ENCODE measurements at regions not wholly inside any gene's neighbourhood (a gene's known extent, or its start where the extent isn't known, plus 50 kb on each side); places are given as distances from the start of the nearest gene placed in this dataset.
"Not testable (repeated sequence)": the region's sequence is repeated elsewhere in the genome, so short reads cannot be mapped to it uniquely, and the experiment has no call there.

GRCh38 chr1:166594646-166595045 is 244.6 kb upstream of the POGK start:
- Histone ChIP-seq H3K4me3 (ENCODE audit: low read depth, low read length) (no peak overlapping the region), H3K9me3 (ENCODE audit: severe bottlenecking) (no peaks in the 10 kb centered on the region), H3K36me3 (no peaks in the 10 kb centered on the region), H3K27ac (no peak overlapping the region), H3K27me3 (ENCODE audit: insufficient read depth, low read depth, severe bottlenecking) (no peaks in the 10 kb centered on the region)
- DNase-seq = no peak
- TF ChIP-seq CTCF (IDR thresholded peaks at IDR 0.05; ENCODE audit: low read depth, low read length) = no peak

- TF ChIP-seq CTCF (IDR thresholded peaks at IDR 0.05; ENCODE audit: low read depth, low read length) = no peak
- Histone ChIP-seq H3K9me3 (ENCODE audit: severe bottlenecking) (no peaks in the 10 kb centered on the region), H3K4me3 (ENCODE audit: low read depth, low read length) (no peak overlapping the region), H3K36me3 (no peaks in the 10 kb centered on the region), H3K27me3 (ENCODE audit: insufficient read depth, low read depth, severe bottlenecking) (no peaks in the 10 kb centered on the region), H3K27ac (no peak overlapping the region)
- DNase-seq = peak; percentile 14
These were observed 241.8 kb upstream of the POGK start for GRCh38 chr1:166597516-166597915.

DNA sequence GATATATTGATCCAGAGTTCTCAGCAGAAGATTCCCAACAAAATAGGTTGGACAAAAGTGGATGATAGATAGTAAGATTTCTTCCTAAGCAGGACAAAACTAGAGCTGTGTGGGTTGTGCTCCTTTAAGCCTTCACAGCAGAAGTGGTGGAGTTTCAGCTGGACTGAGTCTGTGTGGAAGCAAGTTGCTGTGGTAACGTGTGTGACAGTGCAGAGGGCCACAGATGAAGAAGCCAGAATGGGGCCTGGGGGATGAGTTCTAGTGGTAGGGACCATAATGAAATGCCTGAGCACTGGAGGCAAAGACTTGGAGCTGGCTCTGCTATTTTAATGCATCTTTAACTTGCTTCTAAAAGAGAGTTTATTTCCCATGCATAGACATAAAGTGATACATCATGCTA is 238.7 kb upstream of the POGK start:
- TF ChIP-seq CTCF (IDR thresholded peaks at IDR 0.05; ENCODE audit: low read depth, low read length) = no peak
- Histone ChIP-seq H3K27me3 (ENCODE audit: insufficient read depth, low read depth, severe bottlenecking) (no peaks in the 10 kb centered on the region), H3K4me3 (ENCODE audit: low read depth, low read length) (no peak overlapping the region), H3K36me3 (no peaks in the 10 kb centered on the region), H3K27ac (no peak overlapping the region), H3K9me3 (ENCODE audit: severe bottlenecking) (no peaks in the 10 kb centered on the region)
- DNase-seq = no peak

GRCh38 chr1:166601650-166602278 is 237.5 kb upstream of the POGK start:
- no peak for TF ChIP-seq CTCF (IDR thresholded peaks at IDR 0.05; ENCODE audit: low read depth, low read length)
- no peaks in the 10 kb centered on the region for H3K36me3 ChIP-seq
- H3K27me3 ChIP-seq (ENCODE audit: insufficient read depth, low read depth, severe bottlenecking) = no peaks in the 10 kb centered on the region
- peak overlapping the region; percentile 18; the same call in 1 of the 2 replicates for H3K27ac ChIP-seq
- peak; percentile 31 for DNase-seq
- H3K4me3 ChIP-seq (ENCODE audit: low read depth, low read length) = no peak overlapping the region
- no peaks in the 10 kb centered on the region for H3K9me3 ChIP-seq (ENCODE audit: severe bottlenecking)

GRCh38 chr1:166602801-166603200 is 236.5 kb upstream of the POGK start:
- not testable (repeated sequence) for H3K36me3 ChIP-seq; H3K27ac ChIP-seq; H3K9me3 ChIP-seq (ENCODE audit: severe bottlenecking); DNase-seq; H3K4me3 ChIP-seq (ENCODE audit: low read depth, low read length); H3K27me3 ChIP-seq (ENCODE audit: insufficient read depth, low read depth, severe bottlenecking)

- TF ChIP-seq CTCF (IDR thresholded peaks at IDR 0.05; ENCODE audit: low read depth, low read length) = no peak
These were observed 236.0 kb upstream of the POGK start for GRCh38 chr1:166603296-166603695.

More at GRCh38 chr1:166603296-166603695, 236.0 kb upstream of the POGK start:
- DNase-seq = no peak
- H3K36me3 ChIP-seq = no peaks in the 10 kb centered on the region
- no peak overlapping the region for H3K27ac ChIP-seq
- H3K9me3 ChIP-seq (ENCODE audit: severe bottlenecking) = no peaks in the 10 kb centered on the region
- no peaks in the 10 kb centered on the region for H3K27me3 ChIP-seq (ENCODE audit: insufficient read depth, low read depth, severe bottlenecking)
- H3K4me3 ChIP-seq (ENCODE audit: low read depth, low read length) = no peak overlapping the region

Measured in WERI-Rb-1 (cell line).